Endothelial cell of umbilical vein (primary cell): ENCODE measurements at regions not wholly inside any gene's neighbourhood (a gene's known extent, or its start where the extent isn't known, plus 50 kb on each side); places are given as distances from the start of the nearest gene placed in this dataset.

ENCODE experiments used
- BruUV-seq: library from RNA; stranded (reverse); fragments of 400-500 nt; replicated peaks from 2 replicates; lab custom pipeline; 2021; lab: Mats Ljungman, UMichigan
- CTCF ChIA-PET: fragments of 300-600, 350-600 bp; sonication (Branson Sonifier 250); formaldehyde crosslinking; loops from one replicate; lab custom pipeline; 2021; ENCODE audit warnings: antibody characterized with exemption, inconsistent platforms; lab: Charles Lee
- POLR2A ChIA-PET: fragments of 300-600, 350-600 bp; sonication (Branson Sonifier 250); formaldehyde crosslinking; loops from one replicate; lab custom pipeline; 2021; ENCODE audit warnings: antibody characterized with exemption, inconsistent platforms; lab: Charles Lee
- DNase-seq: peaks from one replicate; pipeline ENCODE4 v3.0.0-alpha.2; 2011; ENCODE audit warnings: low read depth, low spot score
- FAIRE-seq: peaks from 2 replicates; lab custom pipeline; 2011; peaks lifted over from hg19 to GRCh38; lab: Jason Lieb, UNC
- H2AFZ ChIP-seq: 2 replicates; pipeline ENCODE4 v1.6.0; 2012; ENCODE audit warnings: low read depth, low read length, control low read depth, inconsistent platforms
- H3K27ac ChIP-seq: 2 replicates; pipeline ENCODE4 v1.5.1; 2011; ENCODE audit warnings: low read depth, mild to moderate bottlenecking, control low read depth, low read length, moderate library complexity; ENCODE audit not compliant: insufficient read depth
- H3K27me3 ChIP-seq, 2 experiments: 2 replicates each; pipeline versions ENCODE4 v1.6.0 to v1.6.1; 2011; ENCODE audit warnings: low read length in 2 of 2, mixed read lengths in 1 of 2; ENCODE audit not compliant: control insufficient read depth in 2 of 2, insufficient read depth in 2 of 2
- H3K36me3 ChIP-seq, 2 experiments: 2 replicates in 1 of 2; 3 replicates in 1 of 2; pipeline ENCODE4 v1.5.1; 2011; ENCODE audit warnings: low read length in 2 of 2, mild to moderate bottlenecking in 1 of 2, moderate library complexity in 1 of 2; ENCODE audit not compliant: control insufficient read depth in 2 of 2, insufficient read depth in 2 of 2; ENCODE audit errors: extremely low read depth in 1 of 2
- H3K4me1 ChIP-seq: 3 replicates; pipeline ENCODE4 v1.5.1; 2011; ENCODE audit warnings: mild to moderate bottlenecking, low read length; ENCODE audit not compliant: control insufficient read depth, insufficient read depth; ENCODE audit errors: extremely low read depth
- H3K4me2 ChIP-seq: 2 replicates; pipeline ENCODE4 v1.6.1; 2011; ENCODE audit warnings: low read length, control low read depth, mixed read lengths; ENCODE audit not compliant: insufficient read depth
- H3K4me3 ChIP-seq, 3 experiments: fragments of 200-600 bp in 1 of 3; sonication (generic), shearing (Covaris generic) in 1 of 3; replicated peaks in 1 of 3; 2 replicates each; pipeline ENCODE4 v1.5.1; 2011 to 2016; ENCODE audit warnings: control low read depth in 3 of 3, low read length in 3 of 3, mild to moderate bottlenecking in 2 of 3, inconsistent platforms in 1 of 3, low read depth in 1 of 3, moderate library complexity in 1 of 3; ENCODE audit not compliant: insufficient read depth in 1 of 3
- H3K79me2 ChIP-seq: 2 replicates; pipeline ENCODE4 v1.6.0; 2012; ENCODE audit warnings: low read length, inconsistent platforms; ENCODE audit not compliant: control insufficient read depth, insufficient read depth
- H3K9ac ChIP-seq: replicated peaks from 2 replicates; pipeline ENCODE3; 2011; ENCODE audit warnings: low read length, control low read depth; ENCODE audit not compliant: insufficient read depth; ENCODE audit errors: extremely low read depth
- H3K9me1 ChIP-seq: replicated peaks from 3 replicates; pipeline ENCODE4 v1.6.0; 2011; ENCODE audit warnings: mild to moderate bottlenecking, low read length; ENCODE audit not compliant: control insufficient read depth, insufficient read depth; ENCODE audit errors: extremely low read depth
- H3K9me3 ChIP-seq: replicated peaks from 2 replicates; pipeline ENCODE4 v1.5.1; 2012; ENCODE audit warnings: low read length, inconsistent platforms; ENCODE audit not compliant: control insufficient read depth, insufficient read depth
- H4K20me1 ChIP-seq: replicated peaks from 2 replicates; pipeline ENCODE3; 2011; ENCODE audit warnings: mild to moderate bottlenecking, low read length; ENCODE audit not compliant: control insufficient read depth, insufficient read depth; ENCODE audit errors: extremely low read depth
- EZH2 ChIP-seq: IDR thresholded peaks from 2 replicates; pipeline ENCODE4 v1.6.1; 2012; ENCODE audit warnings: borderline replicate concordance, low read depth, mild to moderate bottlenecking, moderate library complexity, low read length, inconsistent platforms; ENCODE audit not compliant: severe bottlenecking
- FOS ChIP-seq: IDR thresholded peaks from 2 replicates; pipeline ENCODE4 v1.6.1; 2011; ENCODE audit warnings: mild to moderate bottlenecking, low read length, moderate library complexity, borderline replicate concordance; ENCODE audit not compliant: insufficient read depth
- GATA2 ChIP-seq: IDR thresholded peaks from 2 replicates; pipeline ENCODE4 v1.7.0; 2011; ENCODE audit warnings: low read depth, mild to moderate bottlenecking, moderate library complexity, mixed read lengths, low read length; ENCODE audit not compliant: insufficient read length, insufficient read depth
- JUN ChIP-seq: IDR thresholded peaks from 2 replicates; pipeline ENCODE4 v1.6.1; 2011; ENCODE audit warnings: borderline replicate concordance, low read depth; ENCODE audit not compliant: insufficient read length, insufficient read depth
- MYC ChIP-seq: IDR thresholded peaks from one replicate; pipeline ENCODE4 v1.6.1; 2011; ENCODE audit warnings: mild to moderate bottlenecking, low read depth, low read length
- POLR2A ChIP-seq: IDR thresholded peaks from 2 replicates; pipeline ENCODE4 v1.6.1; 2012; ENCODE audit warnings: low read depth, mild to moderate bottlenecking, control low read depth, low read length
- POLR2AphosphoS5 ChIP-seq: IDR thresholded peaks from 2 replicates; pipeline ENCODE4 v1.6.1; 2012; ENCODE audit warnings: low read depth, mild to moderate bottlenecking, control low read depth, low read length, moderate library complexity; ENCODE audit not compliant: insufficient read depth
- dilution Hi-C: fragments of 300-500 bp; cut with MboI; formaldehyde crosslinking; loops from one replicate; pipeline ENCODE4 v1.15.0; 2019; ENCODE audit warnings: low sequenced_read_pairs; ENCODE audit not compliant: extremely low pct_ligation_motif_present
- intact Hi-C: fragments of 100-400 bp; cut with micrococcal nuclease; formaldehyde crosslinking; loops from one replicate; pipeline ENCODE4 v1.10.0; 2022
- TF ChIP-seq, protein P1 (sequence below): IDR thresholded peaks from 2 replicates; pipeline ENCODE4 v1.6.1; 2011; ENCODE audit not compliant: insufficient read depth, insufficient read length

DNA sequence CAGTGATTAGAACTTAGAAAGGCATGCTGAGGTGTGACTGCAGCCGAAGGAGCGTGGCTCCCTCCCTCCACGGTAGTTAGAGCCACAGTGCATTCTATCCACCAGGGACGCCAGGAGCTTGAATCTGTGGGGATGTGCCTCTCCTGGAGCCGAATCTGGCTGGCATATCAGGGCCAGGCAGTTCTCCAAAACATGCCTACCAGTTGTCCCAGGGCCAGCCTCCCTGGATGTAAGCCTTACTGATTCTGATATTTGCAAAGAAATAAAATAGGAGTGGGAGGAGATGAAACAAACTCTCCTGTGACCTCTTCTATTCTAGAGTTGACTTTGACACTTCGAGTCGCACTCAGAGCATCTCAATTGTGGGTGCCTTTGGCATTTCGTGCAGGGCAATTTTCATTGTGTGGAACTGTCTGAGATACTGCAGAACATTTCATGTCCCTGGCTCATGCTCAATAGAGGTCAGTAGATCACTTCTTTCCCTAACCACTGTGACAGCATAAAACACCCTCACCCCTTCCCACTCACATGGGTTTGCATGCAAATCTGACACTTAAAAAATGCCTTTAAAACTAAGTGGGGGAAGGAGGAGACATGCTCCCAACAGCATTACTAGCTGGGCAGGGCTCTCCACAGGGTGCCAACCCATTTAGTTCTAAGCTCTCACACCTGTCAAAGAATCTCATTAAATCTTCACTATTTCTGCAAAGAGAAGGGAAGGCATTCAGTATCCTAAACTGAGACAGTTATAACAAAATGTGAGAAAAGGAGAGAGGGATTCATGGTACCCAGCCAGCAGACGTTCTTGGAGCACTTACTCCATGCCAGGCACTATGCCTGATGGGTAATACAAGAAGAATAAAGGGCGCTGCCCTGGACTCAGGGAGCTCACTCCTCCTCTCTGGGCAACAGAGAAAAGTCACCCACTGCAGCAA, 378.9 kb downstream of the PREX1 start:
- BruUV-seq: no TSS peak
- no peaks in the 10 kb centered on the region for H3K27me3 ChIP-seq
- H3K9me1 ChIP-seq: no peaks in the 10 kb centered on the region
- H3K4me3 ChIP-seq: no peak overlapping the region
- intact Hi-C loops (no loop called here), dilution Hi-C loops (no loop called here)
- no peak overlapping the region for H3K27ac ChIP-seq
- H3K4me2 ChIP-seq: no peak overlapping the region
- no peak for FAIRE-seq
- no peaks in the 10 kb centered on the region for H3K79me2 ChIP-seq
- H3K9me3 ChIP-seq: no peaks in the 10 kb centered on the region
- CTCF ChIA-PET: no interaction called here
- no peaks in the 10 kb centered on the region for H3K36me3 ChIP-seq
- no peak overlapping the region for H3K9ac ChIP-seq
- POLR2A ChIA-PET: no interaction called here
- TF ChIP-seq GATA2: no peak
- TF ChIP-seq, protein P1, sequence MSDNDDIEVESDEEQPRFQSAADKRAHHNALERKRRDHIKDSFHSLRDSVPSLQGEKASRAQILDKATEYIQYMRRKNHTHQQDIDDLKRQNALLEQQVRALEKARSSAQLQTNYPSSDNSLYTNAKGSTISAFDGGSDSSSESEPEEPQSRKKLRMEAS: no peak
- no peak for TF ChIP-seq POLR2A
- no peak for TF ChIP-seq JUN
- no peak for TF ChIP-seq POLR2AphosphoS5
- no peak for TF ChIP-seq FOS
- no peak for TF ChIP-seq EZH2
- TF ChIP-seq MYC: no peak
- no peak for DNase-seq
- no peak overlapping the region for H2AFZ ChIP-seq
- H3K4me1 ChIP-seq: no peaks in the 10 kb centered on the region
- no peaks in the 10 kb centered on the region for H4K20me1 ChIP-seq
